ENCODE measurements at regions not wholly inside any gene's neighbourhood (a gene's known extent, or its start where the extent isn't known, plus 50 kb on each side); places are given as distances from the start of the nearest gene placed in this dataset.

- no peak for DNase-seq (ENCODE audit: extremely low read depth in 1 of 4, low spot score in 3 of 4)
- FAIRE-seq, result no peak
- Histone ChIP-seq H3K9ac (ENCODE audit: insufficient read depth in 1 of 2, low read depth in 2 of 2, low read length in 2 of 2) (no peak overlapping the region), H3K4me1 (replicated peaks in 1 of 2; ENCODE audit: control insufficient read depth in 2 of 2, insufficient read depth in 2 of 2, low read length in 2 of 2) (no peaks in the 10 kb centered on the region), H3K27me3 (ENCODE audit: control insufficient read depth in 2 of 2, insufficient read depth in 2 of 2, low read length in 2 of 2) (no peaks in the 10 kb centered on the region), H3K79me2 (ENCODE audit: control insufficient read depth, insufficient read depth, low read length) (no peaks in the 10 kb centered on the region), H4K20me1 (replicated peaks; ENCODE audit: control insufficient read depth, insufficient read depth, low read length) (no peaks in the 10 kb centered on the region), H3K27ac (ENCODE audit: extremely low read depth, low read depth, low read length) (no peak overlapping the region), H3K9me3 (replicated peaks; ENCODE audit: control insufficient read depth, insufficient read depth, low read depth, low read length) (no peaks in the 10 kb centered on the region), H3K4me2 (ENCODE audit: insufficient read depth, low read length) (no peak overlapping the region), H3K36me3 (ENCODE audit: control insufficient read depth, insufficient read depth, low read length) (no peaks in the 10 kb centered on the region), H3K4me3 (no peak overlapping the region), H2AFZ (ENCODE audit: low read depth, low read length) (no peak overlapping the region), H3K9me1 (ENCODE audit: control insufficient read depth, insufficient read depth, low read length) (no peaks in the 10 kb centered on the region)
- ChIA-PET POLR2A (no interaction called here), CTCF (ENCODE audit: low intra/inter-chr PET ratio) (no interaction called here)
- in situ Hi-C loops (cut with MboI), result no loop called here
- WGBS (ENCODE audit: insufficient coverage, low coverage, missing lambda C conversion rate), result 0% methylated on average over 3 of the region's 3 CpGs
- intact Hi-C loops (cut with micrococcal nuclease), result no loop called here
- no TSS peak for BruUV-seq (replicated peaks)
- ATAC-seq, result no peak
- no peak for TF ChIP-seq TGIF2 (CRISPR knock-in tag; IDR thresholded peaks at IDR 0.05)
- no peak for TF ChIP-seq U2AF2 (optimal IDR thresholded peaks at IDR 0.05; ENCODE audit: low read depth, low read length)
- no peak for TF ChIP-seq HBP1 (CRISPR knock-in tag; IDR thresholded peaks at IDR 0.05)
- TF ChIP-seq PHF21A (IDR thresholded peaks at IDR 0.05; ENCODE audit: borderline replicate concordance, low read depth), result no peak
- TF ChIP-seq HES1 (IDR thresholded peaks at IDR 0.05; ENCODE audit: low read depth), result no peak
- TF ChIP-seq PYGO2 (tag; IDR thresholded peaks at IDR 0.05), result no peak
- TF ChIP-seq ZSCAN29 (IDR thresholded peaks at IDR 0.05), result no peak
- TF ChIP-seq CEBPG (CRISPR knock-in tag; IDR thresholded peaks at IDR 0.05), result no peak
- no peak for TF ChIP-seq CEBPG (tag; conservative IDR thresholded peaks at IDR 0.05 in 1 of 2, IDR thresholded peaks at IDR 0.05 in 1 of 2)
- no peak for TF ChIP-seq RREB1 (CRISPR knock-in tag; IDR thresholded peaks at IDR 0.05)
- no peak for TF ChIP-seq THRA (IDR thresholded peaks at IDR 0.05)
- TF ChIP-seq JUN (IDR thresholded peaks at IDR 0.05; ENCODE audit: borderline replicate concordance, low read depth, low read length), result no peak
- no peak for TF ChIP-seq JUN (CRISPR knock-in tag; IDR thresholded peaks at IDR 0.05; ENCODE audit: borderline replicate concordance)
These were observed 765.6 kb upstream of the B3GALT2 start for GRCh38 chr1:193951984-193952383.

All from K562 (cell line).